BE2C (cell line): ENCODE measurements at regions not wholly inside any gene's neighbourhood (a gene's known extent, or its start where the extent isn't known, plus 50 kb on each side); places are given as distances from the start of the nearest gene placed in this dataset.

Source experiments
- DNase-seq: peaks from one replicate; pipeline ENCODE4 v3.0.0-alpha.2; 2020
- H3K27me3 ChIP-seq: fragments of 250-450 bp; sonication (Bioruptor Pico); 2 replicates; pipeline ENCODE4 v1.5.1; 2020; ENCODE audit warnings: mild to moderate bottlenecking
- H3K36me3 ChIP-seq: fragments of 250-450 bp; sonication (Bioruptor Pico); 2 replicates; pipeline ENCODE4 v1.5.1; 2020; ENCODE audit warnings: mild to moderate bottlenecking
- H3K4me1 ChIP-seq: fragments of 250-450 bp; sonication (Bioruptor Pico); 2 replicates; pipeline ENCODE4 v1.5.1; 2020
- H3K4me3 ChIP-seq: 2 replicates; pipeline ENCODE4 v1.5.1; 2011; ENCODE audit warnings: low read depth, low read length
- H3K9me3 ChIP-seq: fragments of 250-450 bp; sonication (Bioruptor Pico); 2 replicates; pipeline ENCODE4 v1.5.1; 2020
- CTCF ChIP-seq: IDR thresholded peaks from 2 replicates; pipeline ENCODE4 v1.5.1; 2012; ENCODE audit warnings: mild to moderate bottlenecking, low read depth, low read length

- H3K36me3 ChIP-seq: no peaks in the 10 kb centered on the region
- no peaks in the 10 kb centered on the region for H3K27me3 ChIP-seq
- H3K9me3 ChIP-seq: no peaks in the 10 kb centered on the region
- H3K4me1 ChIP-seq: no peaks in the 10 kb centered on the region
- TF ChIP-seq CTCF: no peak
- no peak for DNase-seq
- no peak overlapping the region for H3K4me3 ChIP-seq
Observed at GRCh38 chr3:168154089-168154488, 58.4 kb upstream of the GOLIM4 start.

- Histone ChIP-seq H3K9me3 (no peaks in the 10 kb centered on the region), H3K27me3 (no peaks in the 10 kb centered on the region), H3K4me1 (no peaks in the 10 kb centered on the region), H3K36me3 (no peaks in the 10 kb centered on the region), H3K4me3 (no peak overlapping the region)
- TF ChIP-seq CTCF: no peak
- no peak for DNase-seq
Observed at GRCh38 chr3:168152149-168152548, 56.4 kb upstream of the GOLIM4 start.
